ENCODE measurements at regions not wholly inside any gene's neighbourhood (a gene's known extent, or its start where the extent isn't known, plus 50 kb on each side); places are given as distances from the start of the nearest gene placed in this dataset.

- TF ChIP-seq CTCF (conservative IDR thresholded peaks at IDR 0.05 in 1 of 2, IDR thresholded peaks at IDR 0.05 in 1 of 2; ENCODE audit: low read depth in 1 of 2, low read length in 2 of 2) (no peak), EZH2 (IDR thresholded peaks at IDR 0.05; ENCODE audit: low read length, missing control alignments) (no peak)
These were observed 659.4 kb upstream of the NR3C2 start for GRCh38 chr4:149101649-149102048.
